ENCODE measurements at regions not wholly inside any gene's neighbourhood (a gene's known extent, or its start where the extent isn't known, plus 50 kb on each side); places are given as distances from the start of the nearest gene placed in this dataset.

GRCh38 chr1:170291516-170291915, 145.8 kb downstream of the NTMT2 start:
- no peak for TF ChIP-seq POLR2A (IDR thresholded peaks at IDR 0.05)
- TF ChIP-seq CTCF (IDR thresholded peaks at IDR 0.05): no peak
- TF ChIP-seq EP300 (IDR thresholded peaks at IDR 0.05): no peak
- H3K4me3 ChIP-seq: no peak overlapping the region
- no peaks in the 10 kb centered on the region for H3K4me1 ChIP-seq
- no peak for DNase-seq (ENCODE audit: low spot score in 2 of 2)
- H3K9me3 ChIP-seq: no peaks in the 10 kb centered on the region
- WGBS, 2 donors: 77 to 94% methylated on average over 4 of the region's 4 CpGs
- no peaks in the 10 kb centered on the region for H3K36me3 ChIP-seq
- H3K27ac ChIP-seq: no peak overlapping the region
- H3K27me3 ChIP-seq: no peaks in the 10 kb centered on the region

- Histone ChIP-seq H3K36me3 (no peaks in the 10 kb centered on the region), H3K27ac (no peak overlapping the region), H3K4me1 (no peaks in the 10 kb centered on the region), H3K27me3 (no peaks in the 10 kb centered on the region), H3K4me3 (no peak overlapping the region), H3K9me3 (peaks cover 0 to 3% (median 0%) of the 10 kb centered on the region in 4 donors)
- DNase-seq (ENCODE audit: low spot score in 2 of 2): no peak
- WGBS, 2 donors: 16 to 30% methylated on average over 3 of the region's 3 CpGs
- TF ChIP-seq CTCF (IDR thresholded peaks at IDR 0.05): no peak
- TF ChIP-seq EP300 (IDR thresholded peaks at IDR 0.05): no peak
- TF ChIP-seq POLR2A (IDR thresholded peaks at IDR 0.05): no peak
Observed at GRCh38 chr1:170296211-170296610, 150.5 kb downstream of the NTMT2 start.

- Histone ChIP-seq H3K36me3 (no peaks in the 10 kb centered on the region), H3K4me1 (no peaks in the 10 kb centered on the region), H3K27ac (no peak overlapping the region), H3K9me3 (peaks cover 0 to 3% (median 0%) of the 10 kb centered on the region in 4 donors), H3K27me3 (no peaks in the 10 kb centered on the region), H3K4me3 (no peak overlapping the region)
- WGBS, 2 donors: 49% methylated on average over 2 of the region's 2 CpGs
- TF ChIP-seq CTCF (IDR thresholded peaks at IDR 0.05) (no peak), POLR2A (IDR thresholded peaks at IDR 0.05) (no peak), EP300 (IDR thresholded peaks at IDR 0.05) (no peak)
- no peak for DNase-seq (ENCODE audit: low spot score in 2 of 2)
Observed at GRCh38 chr1:170296642-170297041, 150.9 kb downstream of the NTMT2 start.

GRCh38 chr1:170301596-170301995, 155.8 kb downstream of the NTMT2 start:
- TF ChIP-seq POLR2A (IDR thresholded peaks at IDR 0.05): no peak
- no peak for TF ChIP-seq CTCF (IDR thresholded peaks at IDR 0.05)
- 89 to 97% methylated on average over 3 of the region's 3 CpGs for WGBS, 2 donors
- peaks cover 0 to 3% (median 0%) of the 10 kb centered on the region in 4 donors for H3K9me3 ChIP-seq
- no peak overlapping the region for H3K4me3 ChIP-seq
- H3K36me3 ChIP-seq: no peaks in the 10 kb centered on the region
- H3K27me3 ChIP-seq: no peaks in the 10 kb centered on the region
- H3K27ac ChIP-seq: no peak overlapping the region
- DNase-seq (ENCODE audit: low spot score in 2 of 2): no peak
- peaks cover 0 to 13% (median 0%) of the 10 kb centered on the region in 4 donors for H3K4me1 ChIP-seq

GRCh38 chr1:170303034-170303433, 157.3 kb downstream of the NTMT2 start:
- Histone ChIP-seq H3K4me3 (no peak overlapping the region), H3K27ac (no peak overlapping the region), H3K4me1 (peaks cover 0 to 13% (median 0%) of the 10 kb centered on the region in 4 donors), H3K9me3 (no peaks in the 10 kb centered on the region), H3K36me3 (no peaks in the 10 kb centered on the region), H3K27me3 (no peaks in the 10 kb centered on the region)
- TF ChIP-seq EP300 (IDR thresholded peaks at IDR 0.05) (peak in 1 of 2 donors; percentile 45), CTCF (IDR thresholded peaks at IDR 0.05) (no peak)
- WGBS, 2 donors: 62 to 70% methylated on average over 1 of the region's 1 CpG
- no peak for DNase-seq (ENCODE audit: low spot score in 2 of 2)

Measured in tibial nerve (tissue), 4 donors.